HCEC 1CT (cell line): ENCODE measurements at regions not wholly inside any gene's neighbourhood (a gene's known extent, or its start where the extent isn't known, plus 50 kb on each side); places are given as distances from the start of the nearest gene placed in this dataset.
"Not testable (repeated sequence)": the region's sequence is repeated elsewhere in the genome, so short reads cannot be mapped to it uniquely, and the experiment has no call there.

ENCODE experiments used
- DNase-seq: peaks from one replicate; pipeline ENCODE4 v3.0.0-alpha.2; 2017

DNA sequence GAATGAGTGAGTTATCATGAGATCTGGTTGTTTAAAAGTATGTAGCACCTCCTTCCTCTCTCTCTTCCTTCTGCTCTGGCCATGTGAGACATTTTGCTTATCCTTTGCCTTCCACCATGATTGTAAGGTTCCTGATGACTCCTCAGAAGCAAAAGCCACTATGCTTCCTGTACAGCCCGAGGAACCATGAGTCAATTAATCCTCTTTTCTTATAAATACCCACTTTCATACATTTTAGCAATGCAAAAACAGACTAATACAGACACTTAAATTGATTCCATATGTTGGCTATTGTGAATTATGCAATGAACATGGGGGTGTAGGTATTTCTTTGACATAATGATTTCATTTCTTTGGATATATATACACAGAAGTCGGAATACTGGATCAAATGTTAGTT, 792.8 kb upstream of the EYS start:
- peak; percentile 2 for DNase-seq

DNA sequence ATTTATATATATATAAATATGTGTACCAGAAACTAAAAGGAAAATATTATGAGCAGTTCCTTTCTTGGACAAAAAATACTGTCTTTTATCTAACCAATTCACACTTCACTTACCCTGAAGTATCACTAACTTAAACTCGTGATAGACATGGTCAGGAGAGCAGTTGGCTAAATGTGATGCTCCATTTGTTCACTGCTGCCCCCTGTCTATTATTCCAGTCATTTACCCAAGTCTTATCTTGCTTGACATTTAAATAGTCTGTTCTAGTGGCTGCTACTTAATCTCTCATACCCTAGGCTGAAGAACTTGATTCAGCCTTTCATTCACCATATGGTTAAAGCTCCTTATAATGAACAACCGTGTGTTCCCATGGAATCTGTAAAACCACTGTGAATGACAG, 789.6 kb upstream of the EYS start:
- DNase-seq, result peak; percentile 15

DNA sequence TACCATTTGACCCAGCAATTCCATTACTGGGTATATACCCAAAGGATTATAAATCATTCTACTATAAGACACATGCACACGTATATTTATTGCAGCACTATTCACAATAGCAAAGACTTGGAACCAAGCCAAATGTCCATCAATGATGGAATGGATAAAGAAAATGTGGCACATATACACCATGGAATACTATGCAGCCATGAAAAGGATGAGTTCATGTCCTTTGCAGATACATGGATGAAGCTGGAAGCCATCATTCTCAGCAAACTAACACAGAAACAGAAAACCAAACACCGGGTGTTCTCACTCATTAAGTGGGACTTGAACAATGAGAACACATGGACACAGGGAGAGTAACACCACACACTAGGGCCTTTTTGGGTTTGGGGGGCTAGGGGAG, 787.6 kb upstream of the EYS start:
- DNase-seq, result not testable (repeated sequence)

DNA sequence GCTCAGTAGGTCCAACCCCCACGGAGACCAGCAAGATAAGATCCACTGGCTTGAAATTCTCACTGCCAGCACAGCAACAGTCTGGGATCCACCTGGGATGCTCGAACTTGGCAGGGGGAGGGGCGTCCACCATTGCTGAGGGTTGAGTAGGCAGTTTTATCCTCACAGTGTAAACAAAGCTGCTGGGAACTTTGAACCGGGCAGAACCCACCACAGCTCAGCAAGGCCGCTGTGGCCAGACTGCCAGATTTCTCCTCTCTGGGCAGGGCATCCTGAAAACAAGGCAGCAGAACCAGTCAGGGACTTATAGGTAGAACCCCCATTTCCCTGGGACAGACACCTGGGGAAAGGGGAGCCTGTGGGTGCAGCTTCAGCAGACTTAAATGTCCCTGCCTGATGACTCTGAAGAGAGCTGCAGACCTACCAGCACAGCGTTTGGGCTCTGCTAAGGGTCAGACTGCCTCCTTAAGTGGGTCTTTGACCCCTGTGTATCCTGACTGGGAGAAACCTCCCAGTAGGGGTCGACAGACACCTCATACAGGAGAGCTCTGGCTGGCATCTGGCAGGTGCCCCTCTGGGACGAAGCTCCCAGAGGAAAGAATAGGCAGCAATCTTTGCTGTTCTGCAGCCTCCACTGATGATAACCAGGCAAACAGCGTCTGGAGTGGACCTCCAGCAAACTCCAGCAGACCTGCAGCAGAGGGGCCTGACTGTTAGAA, 782.4 kb upstream of the EYS start:
- no peak for DNase-seq

DNA sequence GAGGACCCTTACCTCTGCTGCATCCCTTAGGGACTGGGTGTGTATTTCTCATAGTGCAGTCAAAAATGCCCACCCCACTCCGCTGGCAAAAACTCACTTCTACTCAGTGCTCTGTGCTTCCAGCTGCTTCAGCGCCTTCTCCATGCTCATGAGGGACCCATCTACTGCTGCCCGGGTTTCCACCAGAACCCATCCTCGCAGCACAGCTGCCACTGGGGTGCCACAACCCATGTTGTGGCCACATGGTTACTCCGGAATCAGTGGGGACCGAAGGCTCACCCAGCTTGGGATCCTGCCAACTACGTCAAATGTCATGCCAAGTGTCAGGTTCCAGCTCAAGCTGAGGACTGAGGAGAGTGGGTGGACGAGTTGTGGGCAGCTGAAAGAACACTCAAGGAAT, 774.2 kb upstream of the EYS start:
- DNase-seq, result no peak

DNA sequence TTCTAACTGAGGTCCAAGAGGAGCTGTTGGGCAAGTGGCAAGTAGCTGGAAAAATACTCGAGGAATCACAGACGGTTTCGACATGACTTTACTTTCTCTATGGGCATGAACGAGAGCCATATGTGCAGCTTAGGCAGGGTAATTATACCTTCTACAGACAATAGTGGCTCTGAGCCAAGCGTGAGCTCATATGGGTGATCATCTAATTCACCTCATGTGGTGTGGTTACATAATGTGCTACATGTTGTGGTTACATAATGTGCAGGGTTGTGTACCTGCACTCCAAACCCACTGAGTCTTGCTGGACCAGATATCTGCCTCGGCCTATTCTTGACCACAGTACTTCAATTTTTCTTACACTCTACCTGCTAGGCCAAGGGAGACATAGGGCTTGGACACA, 771.7 kb upstream of the EYS start:
- no peak for DNase-seq

DNA sequence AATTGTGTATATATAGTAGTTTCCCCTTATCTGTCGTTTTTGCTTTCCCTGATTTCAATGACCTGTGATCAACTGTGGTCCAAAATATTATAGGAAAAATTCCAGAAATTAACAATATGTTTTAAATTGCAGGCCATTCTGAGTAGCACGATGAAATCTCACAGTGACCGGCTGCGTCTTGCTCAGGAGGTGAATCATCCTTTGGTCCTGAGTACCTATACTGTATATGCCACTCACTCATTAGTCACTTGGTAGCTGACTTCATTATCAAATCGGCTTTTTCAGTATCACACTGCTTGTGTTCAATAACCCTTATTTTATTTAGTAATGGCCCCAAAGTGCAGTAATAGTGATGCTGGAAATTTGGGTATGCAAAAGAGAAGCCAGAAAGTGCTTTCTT, 728.3 kb upstream of the EYS start:
- peak; percentile 5 for DNase-seq

DNA sequence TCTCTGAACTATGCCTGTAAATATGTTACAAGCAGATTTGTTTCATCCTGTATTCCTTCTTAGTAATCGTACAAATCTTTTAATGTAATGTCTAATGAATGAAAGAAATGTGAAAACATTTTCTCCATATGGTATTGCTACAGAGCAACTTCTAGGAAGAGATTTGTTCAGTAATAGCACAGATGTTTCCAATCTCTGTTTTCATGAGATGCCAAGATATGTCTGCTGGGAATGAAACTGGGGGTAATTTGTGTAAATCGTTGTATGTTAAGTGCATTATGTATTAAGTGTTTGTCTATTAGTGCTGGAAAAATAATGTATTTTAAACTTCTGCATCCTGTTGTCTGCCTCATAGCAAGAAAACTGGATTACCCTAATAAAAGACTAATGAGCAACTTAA, 722.2 kb upstream of the EYS start:
- peak; percentile 58 for DNase-seq

DNA sequence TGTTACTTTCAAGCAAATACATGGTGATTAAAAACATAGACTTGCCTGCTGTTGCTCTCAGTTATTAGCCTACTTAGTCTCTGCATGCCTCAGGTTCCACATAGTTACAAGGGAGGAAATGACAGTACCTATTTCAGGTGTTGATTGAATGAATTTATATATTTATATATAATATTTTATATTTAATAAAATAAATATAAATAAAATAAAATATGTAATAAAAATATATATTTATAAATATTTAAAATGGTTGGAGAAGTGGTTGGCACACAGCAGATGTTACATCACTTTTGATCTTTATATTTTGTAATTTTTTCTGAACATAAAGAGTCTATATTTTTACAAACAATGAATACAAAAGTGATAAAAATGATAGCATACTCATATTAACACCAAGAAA, 716.0 kb upstream of the EYS start:
- no peak for DNase-seq

DNA sequence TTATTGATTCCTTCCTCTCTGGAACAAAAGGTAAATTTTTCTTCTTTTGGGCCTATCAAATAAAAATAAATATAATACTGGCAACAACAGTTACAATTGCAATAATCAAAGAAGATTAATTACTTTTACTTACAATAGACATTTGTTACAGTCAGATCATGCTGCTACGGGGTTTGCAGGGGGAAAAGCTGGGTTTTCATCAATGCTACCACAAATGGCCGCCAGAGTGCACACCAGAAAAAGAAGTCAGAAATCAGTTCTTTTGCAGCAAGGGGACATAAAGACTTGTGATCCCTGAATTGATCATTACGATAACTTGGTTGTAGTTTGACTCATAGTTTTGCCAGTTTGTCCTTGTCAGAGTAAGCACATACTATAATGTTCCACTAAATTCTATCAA, 714.5 kb upstream of the EYS start:
- DNase-seq, result no peak

DNA sequence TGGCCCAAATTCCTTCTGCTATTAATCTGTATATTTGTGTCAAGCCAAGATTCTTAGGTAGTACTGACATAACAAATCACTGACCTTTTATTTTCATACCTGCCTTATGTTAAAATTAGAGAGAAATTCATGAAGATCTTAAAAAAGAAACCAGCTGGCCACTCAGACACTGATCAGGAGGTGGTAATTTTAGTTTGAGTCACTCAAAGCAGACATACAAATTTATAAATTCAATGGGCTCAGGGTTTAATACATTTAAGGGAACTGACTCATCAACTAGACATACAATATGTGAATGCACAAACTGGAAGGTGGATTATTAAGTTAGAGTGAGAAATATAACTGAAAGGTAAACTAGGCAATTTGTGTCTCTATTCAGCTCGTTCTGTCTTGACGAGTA, 711.9 kb upstream of the EYS start:
- no peak for DNase-seq

DNA sequence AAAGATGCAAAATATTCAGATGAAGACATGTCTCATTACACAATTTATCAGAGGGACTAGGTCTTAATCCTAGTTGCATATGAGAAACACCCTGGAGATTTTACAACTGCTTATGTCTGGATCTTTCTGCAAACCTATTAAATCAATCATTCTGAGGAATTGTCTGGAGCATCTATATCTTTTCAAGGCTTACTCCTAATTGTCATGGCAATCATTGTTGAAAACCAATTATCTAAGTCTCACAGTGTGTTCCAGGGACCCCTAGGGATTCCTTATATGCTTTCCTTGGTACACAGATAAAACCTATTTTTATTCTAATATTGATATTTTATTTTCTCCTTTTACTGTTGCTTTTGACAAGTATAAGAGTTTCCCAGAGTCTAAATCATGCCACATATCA, 696.9 kb upstream of the EYS start:
- no peak for DNase-seq

DNA sequence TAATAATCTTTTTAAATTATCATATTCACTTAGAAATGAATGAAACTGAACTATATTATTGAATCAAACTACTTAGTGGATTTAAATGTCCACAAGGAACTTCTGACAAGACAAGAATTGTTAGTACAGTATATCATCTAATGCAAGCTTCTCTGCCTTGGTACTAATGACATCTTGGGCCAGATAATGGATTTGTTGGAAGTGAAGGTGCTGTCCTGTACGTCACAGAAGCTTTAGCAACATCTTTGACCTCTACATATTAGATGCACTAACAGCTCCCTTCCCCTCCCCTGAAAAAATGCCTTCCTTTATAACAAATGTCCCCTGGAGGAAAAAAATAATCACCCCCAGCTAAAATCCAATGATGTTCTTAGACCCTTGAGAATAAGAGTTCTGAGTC, 695.8 kb upstream of the EYS start:
- no peak for DNase-seq

DNA sequence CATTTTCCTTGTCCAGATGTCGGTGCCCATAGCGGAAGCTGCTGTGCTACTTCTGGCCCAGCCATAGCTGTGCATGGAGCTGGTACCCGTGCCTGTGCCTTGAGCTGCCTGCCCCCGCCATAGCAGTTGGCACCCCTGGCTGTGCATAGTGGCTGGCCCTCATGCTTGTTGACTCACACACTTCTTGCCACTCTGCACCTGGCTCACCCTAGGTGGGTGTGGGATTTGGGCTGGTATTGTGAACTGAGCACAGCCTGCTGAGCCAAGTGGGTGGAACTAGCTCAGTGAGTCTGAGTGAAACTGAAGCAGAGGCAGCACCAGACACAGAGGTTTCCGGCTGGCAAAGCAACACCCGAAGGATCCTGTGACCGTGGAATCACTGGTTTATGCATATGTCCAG, 689.5 kb upstream of the EYS start:
- no peak for DNase-seq

DNA sequence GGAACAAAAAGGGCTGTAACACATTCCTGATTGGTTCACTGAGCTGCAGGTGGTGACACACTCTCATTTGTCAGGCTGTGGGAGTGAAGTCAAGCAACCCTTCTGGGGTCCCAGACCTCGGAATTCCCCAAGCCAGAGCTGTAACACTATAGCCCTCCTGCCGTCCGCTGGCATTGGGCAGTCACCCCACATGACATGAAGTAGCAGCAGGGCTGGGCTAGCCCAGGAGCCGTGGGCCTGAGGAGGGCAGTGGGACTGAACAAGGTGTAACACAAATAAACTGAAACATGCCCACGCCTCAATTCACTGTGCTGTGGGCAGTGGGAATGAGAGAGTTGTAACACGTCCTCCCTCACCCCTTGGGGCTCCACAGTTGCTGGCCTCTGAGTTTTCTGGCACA, 689.1 kb upstream of the EYS start:
- no peak for DNase-seq

DNA sequence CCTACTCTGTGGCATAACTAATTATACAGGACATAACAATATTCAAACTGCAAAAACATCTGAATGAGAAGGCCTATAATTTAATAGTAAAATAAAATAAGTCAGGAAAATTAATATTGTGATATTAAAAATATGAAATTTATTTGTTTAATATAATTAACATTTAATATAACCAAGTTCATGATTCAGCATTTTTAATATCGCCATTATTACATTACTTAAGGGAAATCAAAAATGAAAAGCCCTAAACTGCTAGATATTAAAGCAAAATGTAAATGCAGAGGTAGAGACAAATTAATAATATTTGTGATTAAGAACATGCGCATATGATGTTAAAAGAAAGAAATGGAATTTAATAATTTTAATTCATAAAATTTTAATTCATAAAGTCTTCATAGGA, 683.4 kb upstream of the EYS start:
- DNase-seq, result no peak

DNA sequence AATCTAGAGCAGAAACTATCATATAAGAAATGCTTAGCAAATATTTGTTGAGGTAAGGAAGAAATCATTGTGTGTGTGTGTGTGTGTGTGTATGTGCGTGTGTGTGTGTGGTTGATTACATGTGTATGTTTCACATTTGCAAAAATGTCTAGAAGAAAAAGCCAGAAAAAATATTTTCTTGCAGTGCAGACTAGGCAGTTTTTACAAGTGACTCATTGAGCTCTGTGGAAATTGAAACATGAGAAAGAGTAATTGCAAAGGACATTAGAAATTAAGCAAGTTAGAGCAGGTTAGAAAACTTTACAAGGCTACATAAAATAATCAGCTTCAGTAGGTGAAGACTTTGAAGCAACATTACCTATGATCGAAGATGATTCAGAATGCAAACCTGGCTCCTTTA, 669.0 kb upstream of the EYS start:
- peak; percentile 1 for DNase-seq

DNA sequence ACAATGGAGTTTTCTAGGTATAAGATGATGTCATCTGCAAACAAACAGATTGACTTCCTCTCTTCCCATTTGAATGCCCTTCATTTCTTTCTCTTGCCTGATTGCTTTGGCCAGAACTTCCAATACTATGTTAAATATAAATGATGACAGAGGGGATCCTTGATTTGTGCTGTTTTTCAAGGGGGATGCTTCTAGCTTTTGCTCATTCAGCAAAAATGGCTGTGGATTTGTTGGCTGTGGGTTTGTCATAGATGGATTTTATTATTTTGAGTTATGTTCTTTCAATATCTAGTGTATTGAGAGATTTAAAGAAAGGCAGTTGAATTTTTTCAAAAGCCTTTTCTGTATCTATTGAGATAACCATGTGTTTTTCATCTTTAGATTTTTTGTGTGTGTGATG, 662.4 kb upstream of the EYS start:
- DNase-seq, result no peak

DNA sequence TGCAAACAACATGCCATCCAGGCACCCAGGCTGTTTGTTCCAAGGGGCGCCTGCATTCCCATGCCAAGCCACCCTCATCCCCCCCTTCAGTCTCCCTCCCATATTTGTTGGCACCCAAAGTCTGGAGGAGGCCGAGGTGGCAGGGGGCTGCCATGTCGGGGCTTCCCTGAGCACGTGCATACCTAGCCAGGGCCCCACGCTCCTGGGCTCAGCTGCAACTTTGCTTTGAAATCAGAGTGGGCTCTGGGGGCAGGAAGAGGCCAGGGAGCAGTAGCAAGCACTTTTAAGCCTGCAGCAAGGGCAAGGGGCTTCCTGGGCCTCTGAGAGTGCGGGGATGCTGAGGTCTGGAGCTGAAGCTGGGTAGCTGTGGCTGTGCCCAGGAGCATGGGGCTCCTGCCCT, 655.9 kb upstream of the EYS start:
- no peak for DNase-seq

DNA sequence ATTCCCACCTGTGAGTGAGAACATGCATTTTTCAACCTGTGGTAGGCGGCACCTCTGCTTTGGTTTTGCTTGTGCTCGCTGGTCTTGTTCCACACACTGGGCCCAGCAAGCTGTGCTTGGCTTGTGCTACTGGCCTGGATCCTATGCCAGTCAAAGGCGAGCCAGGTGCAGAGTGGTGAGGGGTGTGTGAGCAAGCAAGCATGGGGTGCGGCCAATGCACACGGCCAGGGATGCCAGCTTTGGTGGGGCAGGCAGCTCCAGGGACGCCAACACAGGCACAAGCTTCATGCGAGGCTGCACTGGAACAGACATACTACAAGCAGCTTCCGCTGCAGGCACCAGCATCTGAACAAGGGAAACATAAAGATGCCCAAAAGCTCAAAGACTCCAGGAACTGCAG, 654.9 kb upstream of the EYS start:
- DNase-seq, result no peak

DNA sequence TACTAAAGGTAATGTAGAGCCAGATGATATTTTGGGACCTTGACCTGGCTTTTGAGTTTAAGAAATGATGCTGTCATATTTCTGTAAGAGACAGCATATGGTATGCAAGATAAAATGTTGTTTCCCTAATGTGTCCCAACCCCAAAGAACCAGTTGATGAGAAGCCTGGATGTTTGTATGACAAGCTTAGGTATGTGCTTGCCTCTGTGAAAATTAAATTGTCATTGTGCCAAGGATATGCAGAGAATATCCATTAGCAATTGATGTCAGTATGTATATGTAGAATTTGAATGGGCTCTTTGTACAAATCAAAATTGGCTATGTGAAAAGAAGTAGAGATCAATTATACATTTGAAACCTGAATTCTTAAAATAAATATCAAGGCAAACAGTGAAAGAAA, 650.8 kb upstream of the EYS start:
- no peak for DNase-seq

DNA sequence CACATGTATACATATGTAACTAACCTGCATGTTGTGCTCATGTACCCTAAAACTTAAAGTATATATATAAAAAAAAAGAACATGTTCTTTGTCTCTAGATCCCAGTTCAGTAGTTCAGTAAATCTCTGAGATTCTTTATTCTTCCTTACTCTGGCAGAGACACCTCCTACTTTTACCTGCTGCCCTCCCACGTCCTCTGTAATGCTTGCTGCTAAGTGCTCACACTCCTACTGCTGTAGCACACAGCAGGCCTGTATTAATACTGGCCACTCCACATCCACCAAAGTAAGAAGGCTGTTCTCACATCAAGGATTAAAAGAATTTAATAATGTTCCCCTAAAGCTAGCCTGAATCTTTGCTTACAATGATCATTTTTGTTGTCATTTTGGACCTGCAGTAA, 648.4 kb upstream of the EYS start:
- DNase-seq, result no peak

DNA sequence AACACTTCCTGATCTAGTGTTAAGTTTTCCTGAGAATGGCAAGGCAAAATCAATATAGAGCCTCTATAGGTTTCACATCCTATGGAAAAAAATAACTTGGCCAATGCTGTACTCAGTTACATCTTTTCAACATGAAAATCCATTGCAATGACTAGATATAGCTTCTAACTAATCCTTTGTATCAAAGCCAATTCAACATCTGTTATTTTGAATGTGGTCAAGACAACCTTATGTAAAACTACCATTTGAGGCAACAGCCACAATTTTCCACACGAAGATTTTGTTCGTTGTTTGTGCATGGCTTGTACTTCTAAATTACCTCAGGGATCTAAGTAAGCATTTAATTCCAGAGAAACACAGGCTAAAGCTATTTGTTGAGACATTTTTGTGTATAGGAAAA, 637.8 kb upstream of the EYS start:
- no peak for DNase-seq

DNA sequence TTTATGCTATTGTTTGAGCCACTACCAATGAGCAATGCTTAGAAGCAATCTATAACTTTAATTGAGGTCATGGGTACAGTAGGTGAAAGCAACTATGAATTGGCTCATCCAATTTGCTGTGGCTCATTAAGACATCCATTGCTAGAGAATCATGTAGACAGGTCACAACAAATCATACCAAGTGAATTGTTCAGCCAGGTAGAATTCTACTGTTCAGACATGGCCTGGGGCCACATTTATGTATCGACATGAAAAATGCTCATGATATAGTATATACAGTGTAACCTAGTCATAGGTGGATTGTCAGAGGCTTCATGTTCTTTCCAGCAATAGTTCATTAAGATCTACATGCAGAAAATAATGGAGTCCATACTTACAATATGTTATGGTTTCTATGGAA, 633.7 kb upstream of the EYS start:
- DNase-seq, result no peak

DNA sequence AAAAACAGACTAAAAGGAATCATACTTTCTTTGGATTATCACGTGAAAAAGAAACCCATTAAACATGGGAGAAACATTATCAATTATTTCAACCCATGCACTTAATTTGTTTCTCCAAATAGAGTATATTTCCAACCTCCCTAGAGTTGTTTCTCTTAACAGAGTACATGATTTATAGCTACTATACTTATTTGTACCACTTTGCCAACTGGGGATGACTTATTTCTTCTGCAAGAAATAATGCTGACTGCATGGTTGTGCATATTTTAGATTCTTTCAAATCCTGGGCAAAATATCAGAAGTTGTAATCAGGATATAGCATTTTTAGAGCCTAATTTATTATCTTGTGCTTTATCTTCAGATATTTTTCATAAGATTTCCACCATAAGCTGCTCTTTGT, 629.1 kb upstream of the EYS start:
- no peak for DNase-seq

DNA sequence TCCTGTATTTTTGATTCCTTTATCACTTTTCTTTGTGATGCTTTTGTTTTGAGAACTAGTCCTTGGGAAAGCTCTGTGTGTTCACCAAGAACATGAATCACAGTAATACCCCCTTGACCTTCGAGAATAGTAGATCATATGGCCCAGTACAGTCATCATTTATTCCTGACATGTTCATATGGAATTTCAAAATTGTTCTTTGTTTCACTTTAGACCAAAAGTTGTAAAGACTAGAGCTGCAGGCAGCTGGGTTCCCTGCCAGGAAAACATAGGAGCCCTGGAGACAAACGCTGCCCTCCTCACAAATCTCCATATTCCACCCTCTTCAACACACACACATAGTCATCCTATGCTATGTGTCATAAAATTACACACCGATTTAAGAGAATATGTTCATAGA, 621.2 kb upstream of the EYS start:
- DNase-seq, result peak; percentile 15
